K562 (cell line): ENCODE measurements at regions not wholly inside any gene's neighbourhood (a gene's known extent, or its start where the extent isn't known, plus 50 kb on each side); places are given as distances from the start of the nearest gene placed in this dataset.

Source experiments
- ATAC-seq: fragments of 200-7000 bp; cut with Tn5 transposase; 3 replicates; pipeline ENCODE4 v1.9.1; 2020; ENCODE audit warnings: moderate library complexity
- BruUV-seq: library from RNA; stranded (reverse); fragments of 400-500 nt; replicated peaks from 2 replicates; lab custom pipeline; 2021; lab: Mats Ljungman, UMichigan
- CTCF ChIA-PET: fragments of 300-600 bp; formaldehyde crosslinking; extraction: SDS; loops from one replicate; lab custom pipeline; 2021; ENCODE audit warnings: low intra/inter-chr PET ratio; lab: Yijun Ruan, JAX
- POLR2A ChIA-PET: fragments of 300-600, 350-650 bp; sonication (Branson Sonifier 250); formaldehyde crosslinking; extraction: SDS; loops from one replicate; lab custom pipeline; 2021; ENCODE audit warnings: antibody characterized with exemption, inconsistent platforms; lab: Yijun Ruan, JAX
- DNase-seq, 4 experiments: peaks; one replicate each; pipeline versions ENCODE4 v3.0.0 to v3.0.0-alpha.2; 2011 to 2018; ENCODE audit warnings: low spot score in 3 of 4, mixed read lengths in 3 of 4; ENCODE audit errors: extremely low read depth in 1 of 4
- FAIRE-seq: peaks from 2 replicates; lab custom pipeline; 2011; peaks lifted over from hg19 to GRCh38; lab: Jason Lieb, UNC
- H2AFZ ChIP-seq: 2 replicates; pipeline ENCODE4 v1.6.0; 2011; ENCODE audit warnings: low read depth, low read length, control low read depth, inconsistent platforms
- H3K27ac ChIP-seq: fragments of 200-600 bp; 3 replicates; pipeline ENCODE4 v1.8.0; 2011; ENCODE audit warnings: low read depth, mild to moderate bottlenecking, control low read depth, inconsistent platforms, low read length, moderate library complexity, mixed read lengths; ENCODE audit errors: extremely low read depth
- H3K27me3 ChIP-seq, 2 experiments: fragments of 300-600 bp in 1 of 2; 2 replicates in 1 of 2; 3 replicates in 1 of 2; pipeline versions ENCODE4 v1.6.0 to v1.8.0; 2011; ENCODE audit warnings: inconsistent platforms in 2 of 2, low read length in 2 of 2, mild to moderate bottlenecking in 1 of 2, mixed read lengths in 1 of 2, moderate library complexity in 1 of 2; ENCODE audit not compliant: control insufficient read depth in 2 of 2, insufficient read depth in 2 of 2
- H3K36me3 ChIP-seq: fragments of 300-600 bp; 3 replicates; pipeline ENCODE4 v1.8.0; 2011; ENCODE audit warnings: mild to moderate bottlenecking, low read length, inconsistent platforms; ENCODE audit not compliant: control insufficient read depth, insufficient read depth
- H3K4me1 ChIP-seq, 2 experiments: fragments of 200-600 bp in 1 of 2; replicated peaks in 1 of 2; 2 replicates in 1 of 2; 3 replicates in 1 of 2; pipeline versions ENCODE4 v1.5.1 to v1.8.0; 2011; ENCODE audit warnings: inconsistent platforms in 2 of 2, low read length in 2 of 2, mild to moderate bottlenecking in 1 of 2, mixed read lengths in 1 of 2, moderate library complexity in 1 of 2; ENCODE audit not compliant: control insufficient read depth in 2 of 2, insufficient read depth in 2 of 2
- H3K4me2 ChIP-seq: 2 replicates; pipeline ENCODE4 v1.6.1; 2011; ENCODE audit warnings: low read length, control low read depth, inconsistent platforms, mixed read lengths; ENCODE audit not compliant: insufficient read depth
- H3K4me3 ChIP-seq: fragments of 200-600 bp; sonication (generic), shearing (Covaris generic); 2 replicates; pipeline ENCODE4 v1.5.1; 2016; ENCODE audit warnings: control low read depth, inconsistent platforms
- H3K79me2 ChIP-seq: fragments of 200-600 bp; 3 replicates; pipeline ENCODE4 v1.8.0; 2011; ENCODE audit warnings: low read length, inconsistent platforms; ENCODE audit not compliant: control insufficient read depth, insufficient read depth
- H3K9ac ChIP-seq, 2 experiments: 2 replicates each; pipeline versions ENCODE4 v1.6.0 to v1.6.1; 2011; ENCODE audit warnings: low read depth in 2 of 2, low read length in 2 of 2, control low read depth in 1 of 2, inconsistent platforms in 1 of 2, mild to moderate bottlenecking in 1 of 2, mixed read lengths in 1 of 2; ENCODE audit not compliant: insufficient read depth in 1 of 2
- H3K9me1 ChIP-seq: one replicate; pipeline ENCODE4 v1.6.0; 2011; ENCODE audit warnings: inconsistent platforms, mild to moderate bottlenecking, low read length, moderate library complexity; ENCODE audit not compliant: control insufficient read depth, insufficient read depth
- H3K9me3 ChIP-seq: replicated peaks from 2 replicates; pipeline ENCODE4 v1.5.1; 2011; ENCODE audit warnings: low read depth, low read length, inconsistent platforms; ENCODE audit not compliant: control insufficient read depth, insufficient read depth
- H4K20me1 ChIP-seq: replicated peaks from 2 replicates; pipeline ENCODE4 v1.6.1; 2011; ENCODE audit warnings: low read length, inconsistent platforms, mixed read lengths; ENCODE audit not compliant: control insufficient read depth, insufficient read depth
- BCOR ChIP-seq: fragments of 450-650 bp; IDR thresholded peaks from 2 replicates; pipeline ENCODE4 v1.6.1; 2016
- DPF2 ChIP-seq: fragments of 450-650 bp; IDR thresholded peaks from 2 replicates; pipeline ENCODE4 v1.6.1; 2016
- KAT8 ChIP-seq: fragments of 450-650 bp; IDR thresholded peaks from 2 replicates; pipeline ENCODE4 v1.6.1; 2016; ENCODE audit warnings: low read depth, mild to moderate bottlenecking
- MCM3 ChIP-seq: fragments of 450-650 bp; IDR thresholded peaks from 2 replicates; pipeline ENCODE4 v1.6.1; 2016
- MED1 ChIP-seq: sonication (generic); formaldehyde crosslinking; IDR thresholded peaks from 2 replicates; pipeline ENCODE4 v1.8.1; 2023; ENCODE audit warnings: missing genetic modification reagents, borderline replicate concordance
- NR2F6 ChIP-seq: fragments of 450-650 bp; formaldehyde crosslinking; IDR thresholded peaks from 2 replicates; pipeline ENCODE4 v1.4.0; 2020; ENCODE audit warnings: mild to moderate bottlenecking
- RFX5 ChIP-seq: IDR thresholded peaks from 2 replicates; pipeline ENCODE4 v1.6.1; 2011; ENCODE audit warnings: low read depth, mild to moderate bottlenecking, improper control_type of control experiment, low read length
- RHOXF2B ChIP-seq: fragments of 250-450 bp; sonication (Bioruptor Pico); conservative IDR thresholded peaks from 2 replicates; pipeline ENCODE4 v1.5.1; 2021
- ZNF224 ChIP-seq: sonication (generic); formaldehyde crosslinking; IDR thresholded peaks from 2 replicates; pipeline ENCODE4 v1.8.0; 2022; ENCODE audit warnings: mild to moderate bottlenecking, missing genetic modification reagents
- ZNF23 ChIP-seq: fragments of 250-450 bp; sonication (Bioruptor Pico); IDR thresholded peaks from 2 replicates; pipeline ENCODE4 v1.4.0; 2020; ENCODE audit warnings: mild to moderate bottlenecking
- ZNF707 ChIP-seq: fragments of 250-450 bp; sonication (Bioruptor Pico); conservative IDR thresholded peaks from 2 replicates; pipeline ENCODE4 v1.8.0; 2022; ENCODE audit warnings: inconsistent platforms, mild to moderate bottlenecking, moderate library complexity
- WGBS: fragments of 100-300 bp; shearing (Covaris generic); methylation state at CpG from one replicate; pipeline ENCODE4 v1.1.6; 2016; ENCODE audit warnings: low coverage, mixed read lengths; ENCODE audit not compliant: insufficient coverage; ENCODE audit errors: missing lambda C conversion rate; 5-methylcytosine and 5-hydroxymethylcytosine counted together
- in situ Hi-C: fragments of 300-500 bp; cut with MboI; formaldehyde crosslinking; loops from 4 replicates; pipeline ENCODE4 v1.15.0; 2018; ENCODE audit warnings: inconsistent platforms, mixed read lengths
- intact Hi-C: fragments of 100-400 bp; cut with micrococcal nuclease; formaldehyde crosslinking; loops from 2 replicates; pipeline ENCODE4 v1.14.2; 2022
- TF ChIP-seq, protein P1 (sequence below): sonication (generic); formaldehyde crosslinking; IDR thresholded peaks from 2 replicates; pipeline ENCODE4 v1.8.0; 2023; ENCODE audit warnings: missing genetic modification reagents, mild to moderate bottlenecking, borderline replicate concordance
- TF ChIP-seq, protein P2 (sequence below): fragments of 250-450 bp; sonication (Bioruptor Pico); IDR thresholded peaks from 2 replicates; pipeline ENCODE4 v1.5.0; 2021
- TF ChIP-seq, protein P3 (sequence below): IDR thresholded peaks from 3 replicates; pipeline ENCODE4 v1.6.1; 2011; ENCODE audit warnings: borderline replicate concordance, mild to moderate bottlenecking, moderate library complexity; ENCODE audit not compliant: insufficient read length; ENCODE audit errors: extremely low read depth

DNA sequence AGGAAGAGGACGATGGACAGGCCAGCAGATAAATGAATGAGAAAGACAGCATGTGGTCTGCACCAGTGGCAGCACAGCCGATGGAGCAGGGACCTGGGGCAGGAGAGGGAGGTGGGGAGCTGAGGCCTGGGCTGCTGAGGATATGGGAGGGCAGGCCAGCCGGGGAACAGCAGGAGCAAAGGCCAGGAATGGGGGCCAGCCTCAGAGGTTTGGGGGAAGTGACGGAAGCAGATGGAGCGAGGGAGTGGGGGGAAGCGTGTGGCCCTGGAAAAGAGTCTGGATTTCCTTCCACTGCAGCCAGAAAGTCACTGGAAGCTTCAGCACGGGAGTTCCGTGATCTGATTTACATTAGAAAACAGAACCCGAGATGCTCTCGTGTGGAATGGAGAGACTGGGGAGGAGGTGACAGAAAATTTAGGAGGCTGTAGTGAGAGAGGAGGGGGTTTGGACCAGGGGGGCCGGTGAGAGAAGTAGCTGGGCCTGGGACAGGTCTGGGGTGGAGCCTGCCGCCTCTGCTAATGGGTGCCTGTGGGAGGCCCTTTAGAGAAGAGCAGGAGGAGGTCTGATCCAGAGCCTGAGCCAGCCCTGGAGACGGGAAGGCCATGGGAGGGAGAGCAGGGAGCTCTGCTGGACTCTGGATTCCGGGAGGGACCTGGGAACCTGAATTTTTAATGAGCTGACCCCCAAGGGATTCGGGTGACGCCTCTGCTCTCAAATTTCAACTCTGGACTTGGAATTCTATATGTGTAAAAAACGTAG, 65.4 kb downstream of the TSPAN17 start (continued):
- TF ChIP-seq, protein P1, sequence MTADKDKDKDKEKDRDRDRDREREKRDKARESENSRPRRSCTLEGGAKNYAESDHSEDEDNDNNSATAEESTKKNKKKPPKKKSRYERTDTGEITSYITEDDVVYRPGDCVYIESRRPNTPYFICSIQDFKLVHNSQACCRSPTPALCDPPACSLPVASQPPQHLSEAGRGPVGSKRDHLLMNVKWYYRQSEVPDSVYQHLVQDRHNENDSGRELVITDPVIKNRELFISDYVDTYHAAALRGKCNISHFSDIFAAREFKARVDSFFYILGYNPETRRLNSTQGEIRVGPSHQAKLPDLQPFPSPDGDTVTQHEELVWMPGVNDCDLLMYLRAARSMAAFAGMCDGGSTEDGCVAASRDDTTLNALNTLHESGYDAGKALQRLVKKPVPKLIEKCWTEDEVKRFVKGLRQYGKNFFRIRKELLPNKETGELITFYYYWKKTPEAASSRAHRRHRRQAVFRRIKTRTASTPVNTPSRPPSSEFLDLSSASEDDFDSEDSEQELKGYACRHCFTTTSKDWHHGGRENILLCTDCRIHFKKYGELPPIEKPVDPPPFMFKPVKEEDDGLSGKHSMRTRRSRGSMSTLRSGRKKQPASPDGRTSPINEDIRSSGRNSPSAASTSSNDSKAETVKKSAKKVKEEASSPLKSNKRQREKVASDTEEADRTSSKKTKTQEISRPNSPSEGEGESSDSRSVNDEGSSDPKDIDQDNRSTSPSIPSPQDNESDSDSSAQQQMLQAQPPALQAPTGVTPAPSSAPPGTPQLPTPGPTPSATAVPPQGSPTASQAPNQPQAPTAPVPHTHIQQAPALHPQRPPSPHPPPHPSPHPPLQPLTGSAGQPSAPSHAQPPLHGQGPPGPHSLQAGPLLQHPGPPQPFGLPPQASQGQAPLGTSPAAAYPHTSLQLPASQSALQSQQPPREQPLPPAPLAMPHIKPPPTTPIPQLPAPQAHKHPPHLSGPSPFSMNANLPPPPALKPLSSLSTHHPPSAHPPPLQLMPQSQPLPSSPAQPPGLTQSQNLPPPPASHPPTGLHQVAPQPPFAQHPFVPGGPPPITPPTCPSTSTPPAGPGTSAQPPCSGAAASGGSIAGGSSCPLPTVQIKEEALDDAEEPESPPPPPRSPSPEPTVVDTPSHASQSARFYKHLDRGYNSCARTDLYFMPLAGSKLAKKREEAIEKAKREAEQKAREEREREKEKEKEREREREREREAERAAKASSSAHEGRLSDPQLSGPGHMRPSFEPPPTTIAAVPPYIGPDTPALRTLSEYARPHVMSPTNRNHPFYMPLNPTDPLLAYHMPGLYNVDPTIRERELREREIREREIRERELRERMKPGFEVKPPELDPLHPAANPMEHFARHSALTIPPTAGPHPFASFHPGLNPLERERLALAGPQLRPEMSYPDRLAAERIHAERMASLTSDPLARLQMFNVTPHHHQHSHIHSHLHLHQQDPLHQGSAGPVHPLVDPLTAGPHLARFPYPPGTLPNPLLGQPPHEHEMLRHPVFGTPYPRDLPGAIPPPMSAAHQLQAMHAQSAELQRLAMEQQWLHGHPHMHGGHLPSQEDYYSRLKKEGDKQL (CRISPR knock-in tag), result no peak
- no peak for TF ChIP-seq ZNF224 (CRISPR knock-in tag)
- no peak for TF ChIP-seq RHOXF2B
- TF ChIP-seq KAT8, result no peak
- no peak for TF ChIP-seq DPF2

DNA sequence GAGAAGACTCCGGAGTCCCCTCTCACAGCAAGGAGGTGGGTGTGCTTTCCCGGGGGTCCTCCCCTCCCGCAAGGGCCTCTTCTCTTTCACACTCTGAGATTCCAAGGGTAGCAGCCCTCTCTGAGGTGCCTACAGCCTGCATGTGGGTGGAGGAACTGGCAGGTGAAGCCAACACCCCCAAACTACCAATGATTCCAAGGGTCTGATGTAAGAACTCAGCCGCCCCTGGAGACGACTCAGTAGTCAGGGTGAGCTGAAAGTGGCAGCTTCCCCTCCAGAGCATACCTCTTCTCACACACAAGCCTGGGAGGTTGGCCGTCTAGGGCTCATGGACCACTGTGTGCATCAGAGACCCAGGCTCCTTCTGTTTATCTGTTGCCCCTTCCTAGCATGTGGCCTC, 66.1 kb downstream of the TSPAN17 start:
- Histone ChIP-seq H3K27me3 (peaks cover 26 to 83% of the 10 kb centered on the region in 2 experiments), H3K4me1 (no peaks in the 10 kb centered on the region), H3K36me3 (no peaks in the 10 kb centered on the region), H3K9me1 (no peaks in the 10 kb centered on the region), H3K4me2 (no peak overlapping the region), H2AFZ (no peak overlapping the region), H4K20me1 (peaks cover 3% of the 10 kb centered on the region), H3K9ac (no peak overlapping the region), H3K4me3 (no peak overlapping the region), H3K9me3 (peaks cover 3% of the 10 kb centered on the region; the same call in 1 of the 2 replicates), H3K27ac (no peak overlapping the region), H3K79me2 (no peaks in the 10 kb centered on the region)
- CTCF ChIA-PET, result no interaction called here
- FAIRE-seq (no peak), DNase-seq (no peak), ATAC-seq (no peak)
- in situ Hi-C loops, result no loop called here
- POLR2A ChIA-PET, result interaction anchor here (0.6 to 0.7 kb wide), 3 partner anchors 18 to 71 kb away, joined by 3 read pairs; no protein-coding TSS in a partner anchor
- 0% methylated on average over 6 of the region's 6 CpGs for WGBS
- intact Hi-C loops, result no loop called here
- no TSS peak for BruUV-seq
- TF ChIP-seq MCM3 (no peak), NR2F6 (no peak), ZNF707 (no peak), MED1 (CRISPR knock-in tag) (no peak), BCOR (no peak), ZNF23 (CRISPR knock-in tag) (no peak), RFX5 (no peak)
- TF ChIP-seq, protein P2, sequence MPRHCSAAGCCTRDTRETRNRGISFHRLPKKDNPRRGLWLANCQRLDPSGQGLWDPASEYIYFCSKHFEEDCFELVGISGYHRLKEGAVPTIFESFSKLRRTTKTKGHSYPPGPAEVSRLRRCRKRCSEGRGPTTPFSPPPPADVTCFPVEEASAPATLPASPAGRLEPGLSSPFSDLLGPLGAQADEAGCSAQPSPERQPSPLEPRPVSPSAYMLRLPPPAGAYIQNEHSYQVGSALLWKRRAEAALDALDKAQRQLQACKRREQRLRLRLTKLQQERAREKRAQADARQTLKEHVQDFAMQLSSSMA, result no peak
- TF ChIP-seq, protein P3, sequence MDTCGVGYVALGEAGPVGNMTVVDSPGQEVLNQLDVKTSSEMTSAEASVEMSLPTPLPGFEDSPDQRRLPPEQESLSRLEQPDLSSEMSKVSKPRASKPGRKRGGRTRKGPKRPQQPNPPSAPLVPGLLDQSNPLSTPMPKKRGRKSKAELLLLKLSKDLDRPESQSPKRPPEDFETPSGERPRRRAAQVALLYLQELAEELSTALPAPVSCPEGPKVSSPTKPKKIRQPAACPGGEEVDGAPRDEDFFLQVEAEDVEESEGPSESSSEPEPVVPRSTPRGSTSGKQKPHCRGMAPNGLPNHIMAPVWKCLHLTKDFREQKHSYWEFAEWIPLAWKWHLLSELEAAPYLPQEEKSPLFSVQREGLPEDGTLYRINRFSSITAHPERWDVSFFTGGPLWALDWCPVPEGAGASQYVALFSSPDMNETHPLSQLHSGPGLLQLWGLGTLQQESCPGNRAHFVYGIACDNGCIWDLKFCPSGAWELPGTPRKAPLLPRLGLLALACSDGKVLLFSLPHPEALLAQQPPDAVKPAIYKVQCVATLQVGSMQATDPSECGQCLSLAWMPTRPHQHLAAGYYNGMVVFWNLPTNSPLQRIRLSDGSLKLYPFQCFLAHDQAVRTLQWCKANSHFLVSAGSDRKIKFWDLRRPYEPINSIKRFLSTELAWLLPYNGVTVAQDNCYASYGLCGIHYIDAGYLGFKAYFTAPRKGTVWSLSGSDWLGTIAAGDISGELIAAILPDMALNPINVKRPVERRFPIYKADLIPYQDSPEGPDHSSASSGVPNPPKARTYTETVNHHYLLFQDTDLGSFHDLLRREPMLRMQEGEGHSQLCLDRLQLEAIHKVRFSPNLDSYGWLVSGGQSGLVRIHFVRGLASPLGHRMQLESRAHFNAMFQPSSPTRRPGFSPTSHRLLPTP, result no peak
